Stomach (tissue), 4 donors: ENCODE measurements at regions not wholly inside any gene's neighbourhood (a gene's known extent, or its start where the extent isn't known, plus 50 kb on each side); places are given as distances from the start of the nearest gene placed in this dataset.

Experiments used
- CTCF ChIP-seq, 7 experiments: fragments of 450-650 bp in 4 of 7; fragments of 200-600 bp in 3 of 7; sonication (generic) in 3 of 7; IDR thresholded peaks; one replicate each; pipeline ENCODE4 v1.5.1; 2016 to 2019; ENCODE audit warnings: antibody characterized with exemption in 7 of 7, control low read depth in 2 of 7, mild to moderate bottlenecking in 1 of 7
- EP300 ChIP-seq: sonication (generic); formaldehyde crosslinking; IDR thresholded peaks from one replicate; pipeline ENCODE4 v1.6.1; 2017; ENCODE audit warnings: antibody characterized with exemption
- POLR2A ChIP-seq, 4 donors: fragments of 450-650 bp; IDR thresholded peaks; one replicate each; pipeline ENCODE4 v1.6.1; 2016; ENCODE audit warnings: antibody characterized with exemption in 4 of 4, control low read depth in 2 of 4, mild to moderate bottlenecking in 1 of 4, moderate library complexity in 1 of 4
- POLR2AphosphoS5 ChIP-seq, 3 donors: sonication (generic); formaldehyde crosslinking; IDR thresholded peaks; one replicate each; pipeline ENCODE4 v1.6.1; 2016; ENCODE audit warnings: antibody characterized with exemption in 3 of 3

GRCh38 chr13:65310663-65311328 lies 1919.3 kb downstream of the PCDH9 start:
- TF ChIP-seq CTCF (IDR thresholded peaks at IDR 0.05) (no peak), EP300 (no peak), POLR2AphosphoS5 (IDR thresholded peaks at IDR 0.05) (no peak), POLR2A (IDR thresholded peaks at IDR 0.05) (no peak)
